ENCODE measurements at regions not wholly inside any gene's neighbourhood (a gene's known extent, or its start where the extent isn't known, plus 50 kb on each side); places are given as distances from the start of the nearest gene placed in this dataset.

- intact Hi-C loops (cut with DNase I): no loop called here
- no peak overlapping the region for H3K27ac ChIP-seq
- H3K36me3 ChIP-seq: no peaks in the 10 kb centered on the region
- DNase-seq (ENCODE audit: extremely low spot score in 2 of 2): no peak
- peaks cover 14% of the 10 kb centered on the region for H3K4me1 ChIP-seq
- TF ChIP-seq POLR2A (IDR thresholded peaks at IDR 0.05): no peak
- no peak for TF ChIP-seq CTCF (IDR thresholded peaks at IDR 0.05)
- TF ChIP-seq POLR2AphosphoS5 (IDR thresholded peaks at IDR 0.05; ENCODE audit: insufficient read depth in 1 of 2, low read depth in 1 of 2): no peak
- H3K9me3 ChIP-seq: no peaks in the 10 kb centered on the region
- H3K27me3 ChIP-seq: no peaks in the 10 kb centered on the region
- H3K4me3 ChIP-seq: no peak overlapping the region
Measured at GRCh38 chr4:26214994-26215393, 105.8 kb upstream of the RBPJ start.

- TF ChIP-seq CTCF (IDR thresholded peaks at IDR 0.05) (no peak), POLR2AphosphoS5 (IDR thresholded peaks at IDR 0.05; ENCODE audit: insufficient read depth in 1 of 2, low read depth in 1 of 2) (no peak), POLR2A (IDR thresholded peaks at IDR 0.05) (no peak)
- Histone ChIP-seq H3K4me1 (peaks cover 14% of the 10 kb centered on the region), H3K9me3 (no peaks in the 10 kb centered on the region), H3K36me3 (no peaks in the 10 kb centered on the region), H3K27me3 (no peaks in the 10 kb centered on the region), H3K4me3 (no peak overlapping the region), H3K27ac (no peak overlapping the region)
- intact Hi-C loops (cut with DNase I): no loop called here
- no peak for DNase-seq (ENCODE audit: extremely low spot score in 2 of 2)
Measured at GRCh38 chr4:26215725-26216124, 105.1 kb upstream of the RBPJ start.

GRCh38 chr4:26217481-26217880 lies 103.3 kb upstream of the RBPJ start:
- intact Hi-C loops (cut with DNase I): no loop called here
- H3K27me3 ChIP-seq: no peaks in the 10 kb centered on the region
- no peaks in the 10 kb centered on the region for H3K9me3 ChIP-seq
- H3K27ac ChIP-seq: no peak overlapping the region
- TF ChIP-seq CTCF (IDR thresholded peaks at IDR 0.05): no peak
- TF ChIP-seq POLR2A (IDR thresholded peaks at IDR 0.05): no peak
- no peak for TF ChIP-seq POLR2AphosphoS5 (IDR thresholded peaks at IDR 0.05; ENCODE audit: insufficient read depth in 1 of 2, low read depth in 1 of 2)
- H3K4me3 ChIP-seq: no peak overlapping the region
- no peak for DNase-seq (ENCODE audit: extremely low spot score in 2 of 2)
- H3K36me3 ChIP-seq: no peaks in the 10 kb centered on the region
- peaks cover 14% of the 10 kb centered on the region for H3K4me1 ChIP-seq

GRCh38 chr4:26217961-26218676 lies 102.7 kb upstream of the RBPJ start:
- H3K4me3 ChIP-seq: no peak overlapping the region
- DNase-seq (ENCODE audit: extremely low spot score in 2 of 2): no peak

More at GRCh38 chr4:26217961-26218676, 102.7 kb upstream of the RBPJ start:
- H3K9me3 ChIP-seq: no peaks in the 10 kb centered on the region
- H3K4me1 ChIP-seq: peaks cover 14% of the 10 kb centered on the region
- peak overlapping the region; percentile 28 for H3K27ac ChIP-seq
- H3K27me3 ChIP-seq: no peaks in the 10 kb centered on the region
- no peak for TF ChIP-seq CTCF (IDR thresholded peaks at IDR 0.05)
- TF ChIP-seq POLR2A (IDR thresholded peaks at IDR 0.05): no peak
- no peak for TF ChIP-seq POLR2AphosphoS5 (IDR thresholded peaks at IDR 0.05; ENCODE audit: insufficient read depth in 1 of 2, low read depth in 1 of 2)
- intact Hi-C loops (cut with DNase I): no loop called here
- no peaks in the 10 kb centered on the region for H3K36me3 ChIP-seq

Data from vagina (tissue), 2 donors.